ENCODE measurements at regions not wholly inside any gene's neighbourhood (a gene's known extent, or its start where the extent isn't known, plus 50 kb on each side); places are given as distances from the start of the nearest gene placed in this dataset.

- DNase-seq (ENCODE audit: low spot score) = no peak
- ChIA-PET CTCF (interaction anchor here (1.0 kb wide), 1 partner anchor 185 kb away, joined by 4 read pairs; no protein-coding TSS in a partner anchor), POLR2A (ENCODE audit: low non-redundant PET) (no interaction called here)
- TF ChIP-seq CTCF (conservative IDR thresholded peaks at IDR 0.05; ENCODE audit: low read depth) = no peak
- no peak overlapping the region for H3K27ac ChIP-seq
These were observed 282.0 kb downstream of the PTPRU start for GRCh38 chr1:29518183-29518835.

DNA sequence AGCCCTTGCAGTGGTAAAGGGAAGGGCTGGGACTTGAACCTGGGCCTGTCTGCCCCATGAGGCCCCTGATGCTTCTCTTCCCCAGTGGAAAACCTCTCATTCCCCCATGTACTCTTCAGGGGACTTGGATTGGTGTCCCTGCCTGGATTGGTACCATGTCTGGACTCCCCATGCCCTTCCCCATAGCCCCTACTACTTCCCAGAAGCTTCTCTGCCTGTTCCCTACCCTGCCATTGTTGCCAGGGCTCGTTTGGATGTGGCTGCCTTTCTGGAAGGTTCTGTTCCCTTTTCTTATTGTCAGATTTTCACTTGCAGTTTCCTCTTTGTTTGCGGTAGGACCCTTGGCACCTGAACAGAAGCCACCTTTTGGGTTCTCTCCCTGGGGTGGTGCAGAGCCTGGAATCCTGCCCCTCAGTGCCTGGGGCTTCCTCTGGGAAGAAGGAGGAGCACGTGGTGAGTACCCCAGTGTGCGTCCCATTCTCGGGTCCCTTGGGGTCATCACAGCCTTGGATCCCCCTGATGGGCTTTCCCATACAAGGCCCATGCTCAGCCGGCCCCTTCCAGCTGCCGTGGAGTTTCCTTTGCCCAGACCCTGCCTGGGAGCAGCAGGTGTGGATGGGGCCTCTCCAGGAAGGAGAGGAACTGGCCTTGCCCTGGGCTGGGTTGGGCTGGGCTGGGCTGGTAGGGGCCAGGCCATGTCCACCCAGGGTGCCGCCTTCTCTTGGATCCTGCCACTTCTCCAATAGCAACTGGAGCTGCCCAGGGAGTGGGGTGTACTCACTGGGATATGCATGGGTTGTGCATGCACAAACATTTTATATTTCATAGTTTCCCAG is 281.1 kb downstream of the PTPRU start:
- H3K27ac ChIP-seq = no peak overlapping the region
- ChIA-PET POLR2A (ENCODE audit: low non-redundant PET) (no interaction called here), CTCF (no interaction called here)
- no peak for DNase-seq (ENCODE audit: low spot score)
- no peak for TF ChIP-seq CTCF (conservative IDR thresholded peaks at IDR 0.05; ENCODE audit: low read depth)

DNA sequence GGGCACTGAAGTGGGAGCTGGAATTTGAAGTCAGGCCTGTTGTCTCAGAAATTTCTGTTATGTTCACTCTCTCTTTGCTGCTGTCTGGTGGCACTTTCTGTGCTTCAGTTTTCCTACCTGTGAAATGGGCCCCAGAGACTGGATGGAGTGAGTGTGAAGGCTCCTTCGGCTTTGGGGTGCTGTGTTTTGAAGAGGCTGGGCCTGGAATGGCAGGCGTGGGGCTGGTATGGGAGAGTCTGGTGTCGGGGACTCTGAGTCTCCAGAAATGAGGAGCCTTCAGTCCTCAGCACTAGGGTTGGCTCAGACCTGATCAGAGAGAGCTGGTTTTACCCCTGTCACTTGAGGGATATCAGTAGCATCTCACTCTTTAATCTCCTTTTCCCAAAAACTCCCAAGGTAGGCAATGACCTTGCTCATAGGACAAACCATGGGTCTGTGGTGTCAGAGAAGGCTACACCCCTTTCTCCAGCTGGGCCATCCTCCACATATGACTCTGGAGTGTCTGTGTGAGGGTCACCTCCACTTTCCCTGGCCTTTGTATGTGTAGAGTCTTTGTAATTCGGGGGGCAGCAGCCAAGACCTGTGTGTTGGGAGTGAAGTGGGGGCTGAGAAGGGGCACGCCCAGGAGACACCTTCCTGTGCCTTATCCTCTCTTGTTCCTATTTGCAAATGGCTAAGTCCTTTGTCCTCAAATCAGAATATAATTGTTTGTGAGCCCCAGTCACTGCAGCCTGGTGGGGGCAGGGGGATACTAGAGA is 279.9 kb downstream of the PTPRU start:
- POLR2A ChIA-PET (ENCODE audit: low non-redundant PET) = no interaction called here
- H3K27ac ChIP-seq = no peak overlapping the region
- TF ChIP-seq CTCF (conservative IDR thresholded peaks at IDR 0.05; ENCODE audit: low read depth) = no peak
- CTCF ChIA-PET = interaction anchor here (0.8 kb wide), 1 partner anchor 825 kb away, joined by 5 read pairs; no protein-coding TSS in a partner anchor
- no peak for DNase-seq (ENCODE audit: low spot score)

- ChIA-PET POLR2A (ENCODE audit: low non-redundant PET) (no interaction called here), CTCF (interaction anchor here (0.7 kb wide), 1 partner anchor 190 kb away, joined by 3 read pairs; no protein-coding TSS in a partner anchor)
- no peak for TF ChIP-seq CTCF (conservative IDR thresholded peaks at IDR 0.05; ENCODE audit: low read depth)
These were observed 279.0 kb downstream of the PTPRU start for GRCh38 chr1:29515170-29515955.

GRCh38 chr1:29514361-29515169 is 278.2 kb downstream of the PTPRU start:
- TF ChIP-seq CTCF (conservative IDR thresholded peaks at IDR 0.05; ENCODE audit: low read depth) = no peak
- DNase-seq (ENCODE audit: low spot score) = no peak
- ChIA-PET CTCF (interaction anchor here (0.7 to 0.9 kb wide), 2 partner anchors 189 to 191 kb away, joined by 3 read pairs; no protein-coding TSS in a partner anchor), POLR2A (ENCODE audit: low non-redundant PET) (no interaction called here)
- no peak overlapping the region for H3K27ac ChIP-seq

More at GRCh38 chr1:29515170-29515955, 279.0 kb downstream of the PTPRU start:
- no peak for DNase-seq (ENCODE audit: low spot score)
- no peak overlapping the region for H3K27ac ChIP-seq

Measured in RWPE1 (cell line).